Mucosa of gallbladder (tissue), 1 donor: ENCODE measurements at regions not wholly inside any gene's neighbourhood (a gene's known extent, or its start where the extent isn't known, plus 50 kb on each side); places are given as distances from the start of the nearest gene placed in this dataset.
"Not testable (repeated sequence)": the region's sequence is repeated elsewhere in the genome, so short reads cannot be mapped to it uniquely, and the experiment has no call there.

Source experiments
- DNase-seq: peaks from one replicate; pipeline ENCODE4 v3.0.0-alpha.2; 2020; ENCODE audit warnings: low spot score
- donor health status: DM: no; HTN: no; CAD: no.

DNA sequence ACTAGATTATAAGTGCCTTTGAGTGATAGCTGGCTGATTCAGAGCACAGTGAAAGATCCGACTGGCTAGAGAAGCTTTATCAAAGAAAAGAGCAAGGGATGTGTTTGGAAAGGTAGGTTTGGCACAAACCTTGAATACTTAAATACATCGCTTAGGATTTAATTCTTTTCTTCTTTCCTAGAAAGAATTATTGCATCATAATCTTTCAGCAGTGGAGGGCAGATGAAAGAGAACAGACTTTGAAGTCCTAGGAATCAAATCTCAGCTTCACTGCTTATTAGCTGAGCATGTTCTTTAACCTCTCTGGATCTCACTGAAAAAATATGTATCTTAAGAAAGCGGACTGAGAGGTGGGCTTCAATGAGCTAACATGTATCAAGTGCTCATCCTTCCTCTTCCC is 122.8 kb downstream of the ZNF365 start:
- DNase-seq = no peak

DNA sequence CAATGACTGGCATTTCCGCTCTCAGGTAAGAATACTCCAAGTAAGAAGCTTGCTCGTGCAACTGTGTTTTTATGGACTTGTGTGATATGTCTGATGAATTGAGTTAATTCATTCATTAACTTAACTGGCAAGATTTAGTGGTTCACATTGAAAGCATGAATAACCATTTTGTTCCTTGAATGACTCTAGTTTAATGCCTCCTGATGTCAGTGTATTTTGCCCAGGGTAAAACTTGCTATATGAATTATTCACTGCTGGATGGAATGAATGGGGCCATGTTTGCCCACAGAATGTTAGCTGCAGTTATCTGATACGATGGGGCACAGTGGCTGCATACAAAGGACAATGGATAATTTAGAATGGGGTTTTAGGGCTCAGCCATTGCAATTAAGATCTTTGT is 124.1 kb downstream of the ZNF365 start:
- DNase-seq = no peak

DNA sequence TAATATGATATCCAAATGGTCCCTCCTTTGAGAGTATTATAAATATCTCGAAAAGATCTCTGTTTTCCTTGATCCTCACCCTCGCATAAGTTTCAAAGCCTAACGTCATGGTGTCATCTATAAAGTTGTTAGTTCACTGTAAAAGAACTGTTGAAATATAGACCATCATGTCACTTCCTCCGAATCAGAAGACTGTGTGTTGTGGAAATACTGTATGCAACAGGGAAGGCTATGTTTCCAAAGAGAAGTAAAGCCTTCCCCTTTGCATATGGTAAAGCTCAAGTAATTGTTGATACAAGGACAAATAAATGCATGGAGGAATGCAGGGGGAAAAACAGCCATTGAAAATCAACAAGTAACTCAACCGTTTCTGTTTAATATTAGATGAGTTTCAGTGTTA is 125.9 kb downstream of the ZNF365 start:
- not testable (repeated sequence) for DNase-seq

DNA sequence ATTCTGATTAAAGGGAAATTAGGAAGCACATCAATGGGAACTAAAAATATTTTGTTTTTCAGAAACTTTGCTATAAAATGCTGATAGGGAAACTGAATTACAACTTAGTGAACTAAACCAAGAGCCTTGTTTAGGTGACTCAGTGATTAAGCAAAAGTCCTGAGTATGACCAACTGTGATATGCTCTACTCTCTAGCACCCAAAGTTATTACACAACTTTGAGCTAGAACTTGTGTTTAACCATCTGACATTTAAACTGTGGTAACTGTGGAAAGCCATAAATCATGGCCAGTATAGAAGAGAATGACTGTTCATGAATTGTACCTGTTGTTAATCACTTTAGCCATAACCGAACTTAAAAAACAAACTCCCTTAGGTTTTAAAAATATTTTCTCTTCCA is 127.4 kb downstream of the ZNF365 start:
- no peak for DNase-seq

DNA sequence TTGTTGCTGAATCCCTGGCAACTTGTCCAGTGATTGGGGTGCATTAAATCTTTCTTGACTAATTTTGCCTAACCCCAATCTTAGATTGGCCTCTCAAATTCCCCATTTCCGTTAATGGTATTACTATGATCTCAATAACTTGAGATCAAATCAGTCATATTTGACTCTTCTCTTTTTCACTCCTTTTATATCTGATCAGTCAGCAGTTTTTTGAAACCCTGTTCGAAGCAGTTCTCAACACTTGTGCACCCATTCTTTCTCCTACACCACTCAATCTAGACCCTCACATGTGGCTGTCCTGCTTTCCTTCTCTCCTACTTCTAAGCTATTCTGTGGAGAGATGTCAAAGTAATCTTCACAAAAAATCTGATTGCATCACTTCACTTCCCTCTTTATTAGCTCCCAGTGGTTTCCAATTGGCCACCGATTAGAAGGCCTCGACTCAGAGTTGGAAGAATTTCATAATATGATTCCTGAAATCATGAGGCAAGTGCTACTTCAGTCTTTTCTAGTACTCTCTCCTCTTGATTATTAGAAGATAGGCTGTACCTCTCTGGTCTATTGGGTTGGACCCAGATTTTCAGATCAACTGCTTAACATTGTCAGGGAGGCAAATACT is 128.9 kb downstream of the ZNF365 start:
- DNase-seq = no peak

DNA sequence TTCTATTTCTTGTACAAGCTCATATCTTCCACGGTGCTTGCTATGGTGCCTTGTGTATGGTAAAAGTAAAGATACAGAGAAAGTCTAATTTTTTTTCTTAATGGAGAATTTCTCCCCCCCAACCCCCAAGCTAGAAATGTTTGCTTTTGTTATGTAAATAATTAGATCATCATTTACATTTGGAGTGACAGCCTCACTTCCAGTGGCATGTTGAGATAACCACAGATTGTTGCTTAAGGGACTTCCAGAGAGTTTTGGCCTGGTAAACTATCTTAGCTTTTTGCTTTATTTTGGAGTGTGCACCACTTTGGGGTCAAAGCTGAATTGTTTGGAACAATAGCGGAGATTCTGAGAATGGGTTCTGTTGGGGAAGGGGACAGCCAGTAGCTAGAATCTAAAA is 129.7 kb downstream of the ZNF365 start:
- no peak for DNase-seq

DNA sequence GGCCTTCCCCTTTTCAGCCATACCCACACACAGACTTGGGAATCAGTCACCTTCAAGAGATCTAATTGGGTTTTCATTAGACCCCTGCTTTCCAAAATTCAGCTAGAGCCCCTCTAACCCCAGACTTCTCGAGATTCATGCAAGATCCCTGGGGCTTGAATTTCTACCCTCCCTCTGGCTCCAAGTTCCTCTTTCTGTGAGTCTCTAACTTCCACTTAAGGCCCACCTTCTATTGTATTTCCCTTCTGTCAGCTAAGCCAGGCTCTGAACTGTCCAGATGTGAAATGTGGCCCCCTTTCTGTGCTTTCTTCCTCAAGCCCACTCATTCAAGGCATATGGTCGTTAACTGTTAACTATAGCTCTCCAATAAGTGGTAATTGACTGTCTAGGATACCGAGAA is 132.2 kb downstream of the ZNF365 start:
- DNase-seq = no peak

DNA sequence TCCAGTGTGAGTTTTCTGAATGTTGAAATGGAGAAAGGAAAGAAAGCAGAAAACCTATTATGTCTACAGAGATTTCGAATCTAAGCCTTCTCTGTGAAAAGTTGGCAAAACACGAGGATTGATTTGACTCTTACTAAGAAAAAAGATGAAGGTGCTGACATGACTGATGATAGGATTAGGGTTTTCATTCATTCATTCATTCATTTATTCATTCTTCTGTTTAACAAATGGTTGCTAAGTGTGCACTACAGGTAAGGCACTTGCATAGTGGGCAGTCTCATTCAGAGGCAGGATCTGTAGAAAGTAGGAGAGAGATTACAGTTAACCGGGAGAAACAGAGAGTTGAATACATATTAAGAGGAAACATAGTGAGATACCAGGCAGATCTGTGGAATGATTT is 137.1 kb downstream of the ZNF365 start:
- DNase-seq = no peak

DNA sequence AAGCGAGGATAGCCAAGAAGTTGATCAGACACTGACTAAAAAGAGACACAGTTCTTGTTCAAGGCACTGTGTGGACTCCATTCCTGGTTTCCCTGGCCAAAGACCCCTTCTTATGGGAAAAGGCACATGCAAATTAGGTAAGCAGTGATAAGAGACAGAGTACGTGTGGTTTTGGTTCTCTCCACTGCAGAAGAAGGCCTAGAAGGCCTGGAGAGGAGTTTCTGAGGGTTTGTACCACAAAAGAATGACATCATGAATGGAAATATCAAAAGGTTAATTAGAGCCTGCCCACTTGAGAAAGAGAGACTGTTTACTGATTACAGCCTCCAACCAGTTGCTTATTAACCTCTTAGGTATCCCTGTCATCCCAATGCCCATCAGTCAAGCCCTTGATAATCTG is 137.5 kb downstream of the ZNF365 start:
- no peak for DNase-seq

DNA sequence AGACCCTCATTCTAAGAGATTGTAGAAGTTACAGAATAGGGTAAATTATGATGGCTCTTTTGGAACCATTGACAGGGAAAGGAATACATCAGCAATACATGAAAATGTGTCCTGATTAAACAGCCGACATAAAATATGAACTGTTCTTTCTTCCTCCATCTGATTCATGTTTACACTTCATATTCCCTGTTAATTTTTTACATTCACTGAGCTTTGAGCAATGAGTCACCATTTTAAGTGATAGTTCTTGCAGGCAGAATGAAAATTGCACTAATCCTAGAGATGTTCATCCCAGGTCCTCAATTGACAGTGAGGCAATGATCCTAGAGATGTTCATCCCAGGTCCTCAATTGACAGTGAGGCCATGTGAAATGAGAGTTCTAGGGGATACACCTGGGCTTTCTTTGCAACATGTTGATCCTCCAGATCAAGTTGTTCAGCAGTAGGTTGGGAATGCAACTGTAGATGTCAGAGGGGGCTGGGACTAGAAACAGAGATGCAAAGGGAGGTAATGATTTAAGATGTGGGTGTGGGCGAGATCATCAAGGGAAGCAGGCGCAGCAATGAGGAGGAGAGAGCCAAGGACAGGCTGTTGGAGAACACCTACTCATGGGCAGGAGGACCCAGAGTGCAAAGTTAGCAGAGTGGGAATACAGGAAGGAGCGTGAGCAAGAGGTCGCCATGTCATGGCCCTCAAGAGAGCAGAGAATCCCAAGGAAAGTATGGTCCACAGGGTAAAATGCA is 138.7 kb downstream of the ZNF365 start:
- no peak for DNase-seq

DNA sequence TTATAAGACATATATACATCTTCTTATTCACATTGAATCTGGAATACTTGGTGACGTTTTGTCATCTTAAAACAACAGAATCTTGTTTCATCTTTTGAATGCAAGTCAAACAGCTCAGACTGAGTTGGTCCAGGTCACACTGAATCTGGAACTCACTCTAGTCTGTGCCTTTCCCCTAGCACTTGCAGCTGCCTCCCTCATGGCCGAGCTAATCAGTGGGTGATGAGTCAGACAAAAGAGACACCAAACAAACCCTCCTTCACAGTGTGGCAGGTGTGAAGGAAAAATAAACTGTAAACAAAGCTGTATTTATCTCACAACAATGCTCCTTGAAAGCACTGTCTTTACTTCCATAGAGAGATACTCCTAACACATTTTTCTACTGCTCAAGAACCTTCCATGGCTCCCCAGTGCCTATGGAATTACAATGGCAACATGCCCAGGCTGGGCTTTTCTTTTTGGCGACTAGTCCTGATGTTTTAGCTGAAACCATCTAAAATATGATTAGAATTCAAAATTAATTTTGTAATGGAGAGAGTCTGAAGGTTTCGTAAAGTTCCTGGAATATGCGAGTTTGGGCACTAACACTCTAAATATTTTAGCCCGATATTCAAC is 140.0 kb downstream of the ZNF365 start:
- DNase-seq = no peak

DNA sequence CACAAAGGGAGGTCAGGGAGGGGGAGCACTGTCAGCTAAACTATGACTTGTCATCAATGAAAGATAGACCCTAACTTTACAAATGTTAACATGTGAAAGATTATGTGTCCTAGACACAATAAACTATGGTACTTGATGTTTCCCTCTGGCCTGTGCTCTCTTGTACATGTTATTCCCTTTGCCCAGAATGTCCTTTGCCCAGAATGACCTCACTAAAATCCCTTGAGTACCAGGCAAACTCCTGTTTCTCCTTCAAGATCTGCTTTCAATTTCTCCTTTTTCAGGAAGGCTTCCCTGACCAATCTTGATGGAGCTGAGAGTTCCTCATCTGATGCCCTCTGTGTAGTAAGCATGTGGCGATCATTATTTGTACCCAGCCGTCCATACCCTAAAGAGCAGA is 143.1 kb downstream of the ZNF365 start:
- DNase-seq = no peak

DNA sequence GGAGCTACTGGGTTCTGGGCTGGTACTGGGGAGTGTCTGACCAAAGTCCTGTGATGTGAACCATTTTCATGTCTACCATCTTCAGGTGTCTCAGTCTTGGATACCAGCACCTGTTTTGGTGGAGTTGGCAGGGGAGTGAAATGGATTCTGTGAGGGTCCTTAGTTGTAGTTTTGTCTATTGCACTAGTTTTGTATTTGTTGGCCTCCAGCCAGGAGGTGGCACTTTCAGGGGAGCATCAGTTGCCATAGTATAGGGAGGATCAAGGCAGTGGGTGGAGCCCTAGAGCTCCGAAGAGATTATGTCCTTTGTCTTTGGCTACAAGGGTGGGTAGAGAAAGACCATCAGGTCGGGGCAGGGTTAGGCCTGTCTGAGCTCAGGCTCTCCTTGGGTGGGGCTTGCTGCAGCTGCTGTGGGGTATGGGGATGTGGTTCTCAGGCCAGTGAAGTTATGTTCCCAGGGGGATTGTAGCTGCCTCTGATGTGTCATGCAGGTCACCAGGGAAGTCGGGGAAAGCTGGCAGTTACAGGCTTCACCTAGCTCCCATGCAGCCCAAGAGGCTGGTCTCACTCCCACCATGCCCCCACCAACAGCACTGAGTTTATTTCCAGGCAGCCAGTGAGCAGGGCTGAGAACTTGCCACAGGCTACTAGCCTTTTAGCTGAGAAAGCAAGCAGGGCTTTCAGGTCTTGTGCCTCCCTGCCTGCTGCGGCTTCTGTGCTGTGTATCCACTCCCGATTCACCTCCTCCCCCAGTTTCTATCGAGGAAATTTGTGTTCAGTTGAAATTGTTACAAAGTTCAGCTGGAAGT is 153.1 kb downstream of the ZNF365 start:
- no peak for DNase-seq

DNA sequence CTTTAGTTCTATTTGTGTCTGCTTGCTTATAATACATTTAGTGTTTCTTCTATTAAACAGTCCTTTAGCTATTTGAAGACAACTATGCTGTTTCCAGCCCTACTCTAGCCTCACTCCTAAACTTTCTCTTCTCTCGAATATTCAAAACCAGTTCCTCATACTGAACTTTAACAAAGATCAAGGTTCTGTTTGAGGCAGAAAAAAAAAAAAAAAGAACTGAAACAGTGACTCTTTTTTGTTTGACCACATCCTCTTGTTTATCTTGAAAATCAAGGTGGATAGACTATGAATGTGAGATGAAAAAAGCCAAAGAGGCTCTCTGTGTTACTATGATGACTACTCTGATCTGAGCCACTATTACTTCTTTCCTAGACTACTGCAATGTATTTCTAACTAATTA is 154.3 kb downstream of the ZNF365 start:
- DNase-seq = no peak

DNA sequence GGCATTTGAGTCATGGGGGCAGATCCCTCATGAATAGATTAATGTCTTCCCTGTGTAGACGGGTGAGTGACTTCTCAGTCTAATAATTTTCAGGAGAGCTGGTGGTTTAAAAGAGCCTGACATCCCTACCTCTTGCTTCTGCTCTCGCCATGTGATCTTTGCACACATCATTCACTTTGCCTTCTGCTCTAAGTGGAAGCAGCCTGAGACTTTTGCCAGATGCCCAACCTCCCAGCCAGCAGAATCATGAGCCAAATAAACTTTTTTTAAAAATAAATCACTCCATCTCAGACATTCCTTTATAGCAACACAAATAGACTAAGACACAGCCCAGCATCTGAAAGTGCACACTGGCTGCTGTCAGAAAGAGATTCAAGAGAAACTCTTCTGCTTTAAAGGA is 155.2 kb downstream of the ZNF365 start:
- no peak for DNase-seq

DNA sequence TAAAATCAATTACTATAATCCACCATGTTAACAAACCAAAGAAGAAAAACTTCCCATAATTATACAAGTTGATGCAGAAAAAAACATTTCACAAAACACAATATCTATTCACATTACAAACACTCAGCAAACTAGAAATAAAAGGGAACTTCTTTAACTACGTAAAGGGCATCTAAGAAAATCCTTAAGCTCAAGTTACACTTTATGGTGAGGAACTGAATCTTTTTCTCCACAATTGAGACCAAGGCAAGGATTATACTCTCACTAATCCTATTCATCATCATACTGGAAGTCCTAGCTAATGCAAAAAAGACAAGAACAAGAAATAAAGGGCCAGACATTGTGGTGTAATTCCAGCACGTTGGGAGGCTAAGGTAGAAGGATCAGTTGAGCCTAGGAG is 159.9 kb downstream of the ZNF365 start:
- DNase-seq = no peak

DNA sequence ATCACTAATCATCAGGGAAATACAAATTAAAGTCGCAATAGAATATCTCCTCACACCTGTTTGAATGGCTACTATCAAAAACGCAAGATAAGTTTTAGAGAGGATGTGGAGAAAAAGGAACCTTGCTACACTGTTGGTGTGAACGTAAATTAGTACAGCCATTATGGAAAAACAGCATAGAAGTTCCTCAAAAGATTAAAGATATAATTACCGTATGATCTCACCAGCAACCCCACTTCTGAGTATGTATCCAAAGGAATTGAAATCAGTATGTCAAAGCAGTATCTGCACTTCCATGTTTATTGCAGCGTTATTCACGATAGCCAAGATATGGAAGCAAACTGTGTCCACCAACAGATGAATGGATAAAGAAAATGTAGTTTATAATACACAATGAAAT is 164.4 kb downstream of the ZNF365 start:
- no peak for DNase-seq

DNA sequence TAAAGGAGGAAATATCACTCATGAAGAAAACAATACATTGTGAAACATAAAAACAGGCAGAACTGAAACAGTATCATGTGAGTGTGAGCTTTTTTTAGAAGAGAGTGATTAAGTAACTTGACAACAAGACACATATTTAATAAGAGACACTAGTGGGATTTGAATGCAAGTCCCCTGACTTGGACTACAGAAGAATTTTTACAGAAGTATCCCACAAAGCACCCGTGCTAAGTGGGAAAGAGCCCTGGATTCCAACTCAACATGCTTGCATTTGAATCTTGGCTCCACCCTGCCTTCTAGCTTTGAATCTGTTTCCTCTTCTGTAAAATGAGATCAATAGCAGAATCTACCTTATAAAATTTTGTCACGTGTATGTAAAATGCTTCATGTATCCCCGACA is 166.2 kb downstream of the ZNF365 start:
- no peak for DNase-seq

DNA sequence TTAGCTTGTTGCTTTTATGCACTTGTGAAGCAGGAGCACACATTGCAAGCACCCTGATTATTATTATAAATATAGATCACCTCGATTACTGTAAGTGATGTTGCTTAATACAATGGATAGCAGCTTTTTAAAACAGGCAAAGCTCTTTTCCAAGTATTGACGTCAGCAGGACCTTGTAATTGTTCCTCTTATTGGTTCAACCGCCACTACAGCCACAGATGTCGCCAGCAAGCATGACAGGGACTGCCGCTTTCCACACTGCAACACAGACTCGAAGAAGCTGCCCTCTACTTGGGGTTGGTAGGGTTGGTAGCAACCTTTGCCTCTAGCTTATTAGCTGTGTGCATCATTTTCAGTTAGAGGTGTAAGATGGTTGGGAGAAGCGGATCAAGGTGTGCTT is 167.6 kb downstream of the ZNF365 start:
- DNase-seq = peak; percentile 25

DNA sequence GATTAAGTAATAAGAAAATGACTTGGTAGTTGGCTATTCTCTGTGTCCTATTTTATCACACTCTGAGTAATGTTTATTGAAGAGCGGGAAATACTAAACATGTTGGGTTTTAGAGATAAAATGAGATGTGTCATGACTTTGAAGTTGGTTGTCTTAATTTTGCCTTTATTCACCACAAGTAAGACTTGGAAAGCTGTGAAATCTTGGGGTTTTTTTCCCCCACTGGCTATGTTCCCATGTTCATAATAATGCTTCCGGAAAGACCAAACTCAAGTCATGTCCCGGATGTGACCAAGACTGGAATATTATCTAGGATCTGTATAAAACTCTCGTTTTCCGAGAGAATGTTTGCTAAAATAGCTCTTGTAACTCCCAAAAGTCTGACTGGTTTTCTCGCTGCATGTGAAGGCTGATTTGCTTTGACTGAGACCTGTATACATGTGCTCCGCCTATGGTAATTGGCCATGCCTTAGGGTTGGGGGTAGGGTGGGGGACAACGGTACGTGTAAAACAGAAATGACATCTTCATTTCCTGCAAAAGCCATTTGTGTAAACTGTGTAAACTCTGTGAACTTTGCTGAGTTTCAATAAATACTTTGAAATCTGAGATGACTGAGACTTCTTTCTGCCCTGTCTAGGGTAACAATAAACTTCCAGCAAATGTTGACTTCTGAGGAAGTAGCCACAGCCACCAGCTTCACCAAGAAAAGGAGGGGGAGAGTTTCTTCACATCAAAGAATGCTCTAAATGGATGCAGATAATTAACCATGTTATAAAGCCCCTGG is 169.6 kb downstream of the ZNF365 start:
- DNase-seq = no peak

DNA sequence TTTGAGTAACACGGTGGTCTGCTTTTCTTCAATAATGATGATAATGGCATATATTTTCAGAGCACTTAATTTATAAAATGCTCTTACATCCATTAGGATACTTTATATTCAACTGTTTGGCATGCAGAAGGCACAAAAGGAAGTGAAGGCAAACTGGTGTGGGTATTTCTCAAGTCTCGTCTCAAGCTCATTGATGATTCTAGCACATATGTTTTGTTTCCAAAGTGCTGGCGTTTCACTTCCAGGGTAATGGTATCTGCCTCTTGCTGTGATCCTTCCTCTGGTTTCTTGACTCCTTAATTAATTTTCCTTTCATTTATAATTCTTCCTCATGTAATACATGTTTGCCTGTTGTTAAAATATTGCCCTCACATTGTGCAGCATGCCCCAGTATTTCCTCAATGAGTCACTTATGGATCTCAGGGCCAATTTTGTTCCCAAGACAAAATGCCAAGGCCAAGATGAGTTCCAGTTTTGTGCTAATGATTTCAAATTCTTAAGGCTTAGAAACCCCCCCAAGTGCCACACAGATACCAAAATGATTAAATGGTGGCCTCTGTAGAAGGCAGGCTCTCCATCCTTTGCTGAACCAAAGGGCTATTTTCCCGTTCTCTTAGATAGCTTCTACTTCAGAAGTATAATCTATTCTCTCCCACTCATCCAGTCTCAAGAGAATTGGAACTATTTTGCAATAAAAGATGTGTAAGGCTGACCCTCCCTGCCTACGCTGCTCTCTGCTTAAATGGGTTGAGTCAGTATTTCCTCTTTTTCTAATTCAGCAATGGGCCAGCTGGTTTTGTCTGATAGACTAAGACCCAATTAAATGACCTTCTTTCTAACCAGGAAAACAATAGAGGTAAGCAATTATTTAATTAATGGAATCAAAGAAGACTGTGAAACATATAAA is 171.2 kb downstream of the ZNF365 start:
- no peak for DNase-seq
